H1 (cell line): ENCODE measurements at regions not wholly inside any gene's neighbourhood (a gene's known extent, or its start where the extent isn't known, plus 50 kb on each side); places are given as distances from the start of the nearest gene placed in this dataset.

ENCODE experiments used
- CTCF ChIA-PET: fragments of 300-600 bp; sonication (Branson Sonifier 250); formaldehyde crosslinking; loops from one replicate; lab custom pipeline; 2021; ENCODE audit not compliant: partially characterized antibody; lab: Charles Lee
- POLR2A ChIA-PET: fragments of 300-600 bp; sonication (Branson Sonifier 250); formaldehyde crosslinking; loops from one replicate; lab custom pipeline; 2021; ENCODE audit warnings: inconsistent platforms; ENCODE audit not compliant: partially characterized antibody; lab: Charles Lee
- DNase-seq, 2 experiments: peaks; one replicate each; pipeline versions ENCODE4 v3.0.0 to v3.0.0-alpha.2; 2010 to 2022; ENCODE audit warnings: low spot score in 2 of 2, low read depth in 1 of 2, mixed read lengths in 1 of 2
- FAIRE-seq: peaks from 2 replicates; lab custom pipeline; 2011; peaks lifted over from hg19 to GRCh38; lab: Jason Lieb, UNC
- H2AFZ ChIP-seq: 2 replicates; pipeline ENCODE4 v1.8.1; 2012; ENCODE audit warnings: low read length, inconsistent platforms
- H2AK5ac ChIP-seq: 2 replicates; pipeline ENCODE4 v1.6.1; 2013; ENCODE audit warnings: low read depth, low read length
- H2BK120ac ChIP-seq: replicated peaks from 2 replicates; pipeline ENCODE3; 2013; ENCODE audit warnings: low read depth, low read length, inconsistent platforms
- H2BK12ac ChIP-seq: 2 replicates; pipeline ENCODE4 v1.6.1; 2013; ENCODE audit warnings: low read depth, low read length
- H2BK15ac ChIP-seq: 2 replicates; pipeline ENCODE4 v1.6.1; 2013; ENCODE audit warnings: low read length
- H2BK20ac ChIP-seq: 2 replicates; pipeline ENCODE4 v1.6.1; 2013; ENCODE audit warnings: low read length
- H2BK5ac ChIP-seq: 2 replicates; pipeline ENCODE4 v1.6.1; 2013; ENCODE audit warnings: low read depth, low read length
- H3K14ac ChIP-seq: 2 replicates; pipeline ENCODE4 v1.6.1; 2013; ENCODE audit warnings: inconsistent platforms; ENCODE audit not compliant: insufficient read length
- H3K18ac ChIP-seq: 2 replicates; pipeline ENCODE4 v1.6.1; 2013; ENCODE audit warnings: low read length; ENCODE audit errors: extremely low read depth
- H3K23ac ChIP-seq: 2 replicates; pipeline ENCODE4 v1.6.1; 2013; ENCODE audit warnings: inconsistent platforms; ENCODE audit not compliant: insufficient read length
- H3K23me2 ChIP-seq: 2 replicates; pipeline ENCODE4 v1.6.1; 2013; ENCODE audit warnings: low read depth, low read length
- H3K27ac ChIP-seq: 2 replicates; pipeline ENCODE4 v1.6.1; 2011; ENCODE audit warnings: low read depth, low read length, inconsistent platforms
- H3K27me3 ChIP-seq, 4 experiments: replicated peaks in 1 of 4; 1 replicate in 1 of 4; 2 replicates in 3 of 4; pipeline versions ENCODE4 v1.6.1 to v1.8.1; 2011 to 2013; ENCODE audit warnings: low read length in 3 of 4, mild to moderate bottlenecking in 3 of 4, inconsistent platforms in 2 of 4, mixed read lengths in 2 of 4, moderate library complexity in 1 of 4; ENCODE audit not compliant: control insufficient read depth in 3 of 4, insufficient read depth in 3 of 4; ENCODE audit errors: extremely low read depth in 1 of 4
- H3K36me3 ChIP-seq, 4 experiments: 2 replicates each; pipeline versions ENCODE4 v1.6.1 to v1.8.1; 2011 to 2013; ENCODE audit warnings: mild to moderate bottlenecking in 4 of 4, low read length in 3 of 4, moderate library complexity in 2 of 4, control low read depth in 1 of 4, inconsistent platforms in 1 of 4; ENCODE audit not compliant: insufficient read depth in 4 of 4, control insufficient read depth in 2 of 4
- H3K4ac ChIP-seq: replicated peaks from 2 replicates; pipeline ENCODE3; 2013; ENCODE audit warnings: low read length, low read depth, mixed read lengths, inconsistent platforms; ENCODE audit not compliant: insufficient read length
- H3K4me1 ChIP-seq, 4 experiments: replicated peaks in 1 of 4; 1 replicate in 1 of 4; 2 replicates in 3 of 4; pipeline versions ENCODE4 v1.6.1 to v1.8.1; 2011 to 2013; ENCODE audit warnings: low read length in 3 of 4, inconsistent platforms in 2 of 4, mixed read lengths in 1 of 4; ENCODE audit not compliant: insufficient read depth in 4 of 4, control insufficient read depth in 3 of 4
- H3K4me2 ChIP-seq, 2 experiments: 2 replicates each; pipeline versions ENCODE4 v1.6.1 to v1.8.1; 2011 to 2013; ENCODE audit warnings: low read depth in 2 of 2, low read length in 2 of 2, control low read depth in 1 of 2, inconsistent platforms in 1 of 2, mild to moderate bottlenecking in 1 of 2; ENCODE audit not compliant: insufficient read depth in 1 of 2
- H3K4me3 ChIP-seq, 4 experiments: fragments of 200-600, 300-600 bp in 1 of 4; sonication (generic), shearing (Covaris generic), sonication (Bioruptor Twin) in 1 of 4; 2 replicates each; pipeline versions ENCODE4 v1.5.1 to v1.8.1; 2011 to 2016; ENCODE audit warnings: low read length in 4 of 4, low read depth in 3 of 4, control low read depth in 2 of 4, inconsistent platforms in 2 of 4, mild to moderate bottlenecking in 2 of 4, mixed read lengths in 1 of 4, moderate library complexity in 1 of 4; ENCODE audit not compliant: insufficient read depth in 2 of 4; ENCODE audit errors: extremely low read depth in 1 of 4
- H3K56ac ChIP-seq: replicated peaks from 2 replicates; pipeline ENCODE3; 2013; ENCODE audit warnings: low read depth, mild to moderate bottlenecking, mixed read lengths, low read length, inconsistent platforms; ENCODE audit not compliant: insufficient read length
- H3K79me1 ChIP-seq: 2 replicates; pipeline ENCODE4 v1.6.1; 2013; ENCODE audit warnings: low read depth, low read length, control low read depth
- H3K79me2 ChIP-seq, 2 experiments: 2 replicates each; pipeline versions ENCODE4 v1.6.1 to v1.8.1; 2012 to 2013; ENCODE audit warnings: low read length in 2 of 2, mild to moderate bottlenecking in 2 of 2, inconsistent platforms in 1 of 2; ENCODE audit not compliant: insufficient read depth in 2 of 2, control insufficient read depth in 1 of 2
- H3K9ac ChIP-seq, 4 experiments: replicated peaks in 1 of 4; 1 replicate in 1 of 4; 2 replicates in 3 of 4; pipeline versions ENCODE4 v1.6.1 to v1.8.1; 2011 to 2013; ENCODE audit warnings: low read depth in 3 of 4, low read length in 3 of 4, control low read depth in 2 of 4, mild to moderate bottlenecking in 2 of 4, moderate library complexity in 2 of 4, inconsistent platforms in 1 of 4; ENCODE audit errors: extremely low read depth in 1 of 4
- H3K9me3 ChIP-seq, 2 experiments: 2 replicates each; pipeline versions ENCODE4 v1.6.1 to v1.8.1; 2012 to 2013; ENCODE audit warnings: mild to moderate bottlenecking in 2 of 2, moderate library complexity in 2 of 2, control low read depth in 1 of 2, inconsistent platforms in 1 of 2, low read depth in 1 of 2, low read length in 1 of 2, mixed read lengths in 1 of 2; ENCODE audit not compliant: insufficient read depth in 2 of 2
- H4K20me1 ChIP-seq, 2 experiments: replicated peaks in 1 of 2; 2 replicates each; pipeline versions ENCODE3 to v1.8.1; 2011 to 2013; ENCODE audit warnings: inconsistent platforms in 2 of 2, low read length in 2 of 2, mild to moderate bottlenecking in 1 of 2; ENCODE audit not compliant: insufficient read depth in 2 of 2, control insufficient read depth in 1 of 2
- H4K5ac ChIP-seq: 2 replicates; pipeline ENCODE4 v1.6.1; 2013; ENCODE audit warnings: low read length, low read depth, mixed read lengths, inconsistent platforms; ENCODE audit not compliant: insufficient read length
- H4K8ac ChIP-seq: 2 replicates; pipeline ENCODE4 v1.8.0; 2013; ENCODE audit warnings: mild to moderate bottlenecking, moderate library complexity, low read length, inconsistent platforms; ENCODE audit not compliant: insufficient read depth; ENCODE audit errors: extremely low read depth
- H4K91ac ChIP-seq: replicated peaks from 2 replicates; pipeline ENCODE3; 2013; ENCODE audit warnings: low read length, mixed read lengths, inconsistent platforms; ENCODE audit not compliant: insufficient read length
- BACH1 ChIP-seq: IDR thresholded peaks from 2 replicates; pipeline ENCODE4 v1.6.1; 2012; ENCODE audit warnings: low read length, improper control_type of control experiment
- KDM1A ChIP-seq: fragments of 200-600, 300-600 bp; sonication (generic); IDR thresholded peaks from 2 replicates; pipeline ENCODE4 v1.7.1; 2016; ENCODE audit warnings: mild to moderate bottlenecking, low read length, borderline replicate concordance
- POLR2AphosphoS5 ChIP-seq: IDR thresholded peaks from 2 replicates; pipeline ENCODE4 v1.6.1; 2011; ENCODE audit warnings: low read depth, low read length
- SRF ChIP-seq: IDR thresholded peaks from 2 replicates; pipeline ENCODE4 v1.6.1; 2011; ENCODE audit warnings: mild to moderate bottlenecking, low read depth, low read length, moderate library complexity
- YY1 ChIP-seq: IDR thresholded peaks from 2 replicates; pipeline ENCODE4 v1.6.1; 2011; ENCODE audit warnings: low read depth, mild to moderate bottlenecking, low read length

- no peak overlapping the region for H2BK20ac ChIP-seq
- no peak overlapping the region for H3K23ac ChIP-seq
- no peaks in the 10 kb centered on the region for H3K27me3 ChIP-seq
- H4K20me1 ChIP-seq: no peaks in the 10 kb centered on the region
- no peak overlapping the region for H2BK12ac ChIP-seq
- H2BK5ac ChIP-seq: no peak overlapping the region
- no peak overlapping the region for H4K91ac ChIP-seq
- no peak overlapping the region for H3K56ac ChIP-seq
- H3K27ac ChIP-seq: no peak overlapping the region
- no peaks in the 10 kb centered on the region for H3K4me1 ChIP-seq
- H3K14ac ChIP-seq: no peak overlapping the region
- H4K5ac ChIP-seq: no peak overlapping the region
- no peak overlapping the region for H3K18ac ChIP-seq
- no peaks in the 10 kb centered on the region for H3K9me3 ChIP-seq
- POLR2A ChIA-PET: no interaction called here
- no peak overlapping the region for H2AK5ac ChIP-seq
- no peak overlapping the region for H3K4ac ChIP-seq
- CTCF ChIA-PET: interaction anchor here (0.6 kb wide), 1 partner anchor 398 kb away, joined by 3 read pairs; no protein-coding TSS in a partner anchor
- no peak overlapping the region for H2BK15ac ChIP-seq
- FAIRE-seq: no peak
- H3K79me2 ChIP-seq: no peaks in the 10 kb centered on the region
- no peak overlapping the region for H2AFZ ChIP-seq
- no peak overlapping the region for H4K8ac ChIP-seq
- H2BK120ac ChIP-seq: no peak overlapping the region
- H3K36me3 ChIP-seq: no peaks in the 10 kb centered on the region
- TF ChIP-seq YY1 (no peak), KDM1A (no peak), SRF (no peak), POLR2AphosphoS5 (no peak), BACH1 (no peak)
- H3K4me2 ChIP-seq: no peak overlapping the region
- no peak overlapping the region for H3K9ac ChIP-seq
- DNase-seq: no peak
- no peaks in the 10 kb centered on the region for H3K23me2 ChIP-seq
- H3K4me3 ChIP-seq: no peak overlapping the region
- no peaks in the 10 kb centered on the region for H3K79me1 ChIP-seq
Observed at GRCh38 chrX:109813236-109813635, 80.2 kb upstream of the ACSL4 start.
